Stimulated activated CD8-positive, alpha-beta memory T cell treated with anti-CD3 and anti-CD28 coated beads, Interleukin-7, amount 100 ng/mL, for 4 hours (primary cell): ENCODE measurements at regions not wholly inside any gene's neighbourhood (a gene's known extent, or its start where the extent isn't known, plus 50 kb on each side); places are given as distances from the start of the nearest gene placed in this dataset.

Experiments used
- DNase-seq, 2 donors: peaks; one replicate each; pipeline ENCODE4 v3.0.0-alpha.2; 2020; ENCODE audit warnings: low read depth in 2 of 2

GRCh38 chr1:56189946-56190805, 389.2 kb downstream of the PLPP3 start:
- no peak for DNase-seq

GRCh38 chr1:56189454-56189853, 389.9 kb downstream of the PLPP3 start:
- no peak for DNase-seq

GRCh38 chr1:56188855-56189254, 390.5 kb downstream of the PLPP3 start:
- DNase-seq, result no peak

DNA sequence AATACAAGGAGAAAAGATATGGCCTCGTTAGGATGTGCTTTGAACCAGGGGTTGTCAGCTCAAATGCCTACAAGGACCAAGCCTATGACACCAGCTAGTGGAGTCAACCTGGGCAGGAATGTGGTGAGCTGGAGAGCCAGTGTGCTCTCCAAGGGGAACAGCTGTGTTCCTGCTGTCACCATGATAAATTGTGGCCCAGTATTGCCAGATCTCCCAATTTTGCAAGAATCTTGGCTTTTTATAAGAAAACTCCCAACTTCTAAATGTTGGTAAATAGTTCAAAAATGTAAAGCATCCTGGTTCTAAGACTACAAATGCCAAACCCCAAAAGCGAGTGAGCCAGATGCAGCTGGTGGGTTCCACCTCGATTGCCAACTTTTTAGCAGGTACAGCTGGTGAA, 391.1 kb downstream of the PLPP3 start:
- DNase-seq, result no peak

DNA sequence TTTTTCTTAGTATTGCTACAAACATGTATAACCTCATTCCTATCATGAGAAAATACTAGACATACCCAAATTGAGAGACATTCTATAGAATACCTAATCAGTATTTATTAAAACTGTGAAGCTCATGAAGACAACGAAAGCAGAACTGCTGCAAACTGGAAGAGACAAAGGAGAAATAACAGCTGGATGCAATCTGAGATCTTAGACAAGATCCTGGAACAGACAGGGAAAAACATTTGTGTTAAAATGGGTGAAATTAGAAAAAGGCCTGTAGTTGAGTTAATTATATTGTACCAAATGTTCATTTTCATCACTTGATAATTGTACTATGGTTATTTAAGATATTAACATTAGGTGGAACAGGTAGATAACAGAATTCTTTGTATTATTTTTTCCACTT, 392.0 kb downstream of the PLPP3 start:
- DNase-seq, result no peak

GRCh38 chr1:56185493-56185892, 393.9 kb downstream of the PLPP3 start:
- no peak for DNase-seq

GRCh38 chr1:56183151-56183550, 396.2 kb downstream of the PLPP3 start:
- no peak for DNase-seq

GRCh38 chr1:56180520-56181190, 398.7 kb downstream of the PLPP3 start:
- DNase-seq, result no peak

DNA sequence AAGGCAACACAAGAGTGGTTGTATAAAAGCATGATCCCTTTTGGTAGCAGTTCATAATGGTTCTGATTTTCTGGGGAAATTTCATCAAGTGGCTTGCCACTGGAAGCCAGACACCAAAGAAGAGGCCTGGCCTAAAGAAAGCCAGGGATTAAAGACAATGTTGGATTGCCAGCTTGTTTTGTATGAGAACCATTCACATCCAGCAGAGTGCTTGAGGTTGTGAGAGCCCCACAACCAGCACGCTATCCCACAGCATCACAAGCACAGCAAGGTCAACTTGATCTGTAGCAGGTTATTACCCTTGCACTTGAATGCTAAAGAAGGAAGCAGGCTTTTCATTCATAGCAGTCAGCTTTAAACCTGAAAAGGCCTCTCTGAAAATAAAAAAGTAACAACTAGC, 399.8 kb downstream of the PLPP3 start:
- DNase-seq, result no peak

DNA sequence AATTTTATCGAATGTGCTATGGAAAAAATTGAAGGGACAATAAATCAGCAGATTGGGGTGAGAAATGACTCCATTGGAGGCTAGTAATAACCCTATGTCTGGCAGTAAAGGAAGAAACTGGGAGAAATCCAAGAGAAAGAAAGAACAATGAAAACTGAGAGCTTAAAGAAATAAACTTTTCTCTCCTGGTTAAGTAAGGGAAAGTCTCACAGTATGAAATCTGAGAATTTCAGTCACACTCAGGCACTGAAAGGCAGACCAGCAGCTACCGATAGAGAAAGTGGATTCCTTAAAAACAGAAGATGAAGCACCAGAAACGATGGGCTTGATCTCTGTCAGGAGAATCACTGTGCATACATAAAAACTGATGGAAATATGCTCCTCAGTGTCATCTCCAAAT, 404.2 kb downstream of the PLPP3 start:
- DNase-seq, result no peak

DNA sequence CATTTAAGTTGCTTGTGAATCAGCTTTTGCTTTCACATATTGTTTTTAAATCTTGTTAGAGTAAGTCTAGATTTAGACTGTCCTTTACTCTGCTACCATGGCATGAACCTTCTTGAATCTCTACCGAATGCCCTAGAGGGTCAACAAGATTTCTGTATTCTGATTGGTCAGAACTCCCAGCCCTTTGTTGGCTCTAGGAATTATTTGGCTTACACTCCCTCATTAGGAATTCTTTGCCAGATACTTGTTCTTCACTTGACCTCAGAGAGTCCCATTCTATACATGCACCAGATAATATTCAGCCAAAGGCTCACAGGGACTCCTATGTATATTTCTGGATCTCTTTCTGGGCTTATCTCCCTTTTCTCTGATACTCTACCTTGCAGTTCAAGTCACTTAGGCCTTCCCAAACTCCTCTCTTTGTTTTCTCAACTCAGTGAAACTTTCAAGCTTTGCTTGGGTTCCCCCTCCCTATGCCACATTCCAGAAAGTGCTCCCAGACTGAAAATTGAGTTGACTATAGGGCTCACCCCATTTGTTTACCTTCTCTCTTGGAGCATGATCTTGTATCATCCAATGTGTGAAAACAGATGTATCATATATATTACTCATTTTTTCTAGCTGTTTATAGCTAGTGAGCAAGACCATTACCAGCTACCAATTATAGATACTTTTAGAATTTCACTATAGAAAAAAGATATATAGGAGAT, 405.0 kb downstream of the PLPP3 start:
- no peak for DNase-seq

DNA sequence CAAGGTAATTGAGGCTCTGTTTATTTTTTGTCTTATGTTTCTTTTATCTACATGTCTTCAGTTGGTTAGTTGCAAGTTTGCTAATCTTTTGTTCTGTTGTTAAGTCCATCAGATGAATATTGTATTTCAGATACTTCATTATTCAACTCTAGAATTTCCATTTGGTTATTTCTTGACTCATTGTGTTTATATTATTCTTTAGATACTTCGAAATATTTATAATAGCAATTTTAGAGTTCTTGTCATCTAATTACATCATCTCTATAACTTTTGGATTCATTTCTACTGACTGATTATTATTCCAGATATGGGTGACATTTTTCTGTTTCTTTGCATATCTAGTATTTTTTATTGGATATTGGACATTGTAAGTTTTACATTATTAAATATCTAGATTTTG, 405.6 kb downstream of the PLPP3 start:
- DNase-seq, result no peak

GRCh38 chr1:56171670-56172069, 407.7 kb downstream of the PLPP3 start:
- no peak for DNase-seq

GRCh38 chr1:56170784-56171320, 408.5 kb downstream of the PLPP3 start:
- DNase-seq, result no peak

DNA sequence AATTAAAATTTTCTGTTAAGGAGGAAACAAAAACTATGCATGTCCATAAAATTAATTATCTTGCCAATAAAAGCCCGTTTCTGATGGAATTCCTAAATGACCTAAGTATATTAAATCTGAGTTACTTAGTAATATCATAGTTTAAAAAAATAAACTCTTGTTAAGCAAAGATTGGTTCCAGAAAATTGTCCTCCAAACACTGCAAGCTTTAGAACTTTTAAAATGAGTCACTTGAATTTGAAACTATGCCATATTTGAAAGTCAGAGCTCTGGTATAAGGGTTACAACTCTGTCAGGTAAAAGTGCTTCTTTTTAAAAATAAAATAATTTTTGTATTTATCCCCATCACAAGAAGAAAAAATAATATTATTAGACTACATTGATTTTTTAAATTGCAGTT, 409.5 kb downstream of the PLPP3 start:
- no peak for DNase-seq

DNA sequence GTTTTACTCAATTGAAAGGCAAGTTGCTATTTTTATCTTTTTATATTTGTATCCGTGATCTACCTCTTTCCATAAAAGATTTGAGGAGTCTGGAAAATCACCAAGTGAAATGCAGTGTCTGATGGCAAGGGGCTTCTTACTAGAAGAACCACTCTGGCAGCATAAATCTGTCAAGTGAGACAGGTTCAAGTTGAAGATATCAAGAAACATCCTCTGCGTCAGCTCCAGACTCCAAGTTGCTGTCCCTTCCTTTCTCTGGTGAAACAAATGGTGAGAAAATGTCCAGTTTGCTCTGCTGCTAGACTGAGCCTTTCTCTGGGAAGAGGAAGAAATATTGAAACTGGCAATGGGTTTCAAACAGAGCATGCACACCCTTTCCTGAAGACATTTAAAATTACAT, 411.2 kb downstream of the PLPP3 start:
- DNase-seq, result no peak

DNA sequence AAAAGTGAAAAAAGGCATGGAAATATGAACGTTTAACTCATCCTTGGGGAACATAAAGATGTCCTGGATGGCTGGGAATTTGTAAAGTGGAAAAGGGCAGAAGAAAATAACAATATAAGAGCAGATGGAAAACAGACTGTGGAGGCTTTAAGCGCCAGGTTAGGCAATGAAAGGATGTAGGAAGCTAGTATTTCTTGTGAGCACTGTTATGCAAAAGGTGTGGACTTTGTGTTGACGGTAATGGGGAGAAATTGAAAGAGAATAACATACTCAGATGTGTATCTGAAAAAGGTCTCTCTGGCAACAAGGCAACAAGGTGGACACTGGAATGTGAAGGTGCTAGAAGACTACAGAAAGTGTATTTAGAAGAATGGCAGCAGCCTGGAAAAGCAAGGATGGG, 411.8 kb downstream of the PLPP3 start:
- no peak for DNase-seq

DNA sequence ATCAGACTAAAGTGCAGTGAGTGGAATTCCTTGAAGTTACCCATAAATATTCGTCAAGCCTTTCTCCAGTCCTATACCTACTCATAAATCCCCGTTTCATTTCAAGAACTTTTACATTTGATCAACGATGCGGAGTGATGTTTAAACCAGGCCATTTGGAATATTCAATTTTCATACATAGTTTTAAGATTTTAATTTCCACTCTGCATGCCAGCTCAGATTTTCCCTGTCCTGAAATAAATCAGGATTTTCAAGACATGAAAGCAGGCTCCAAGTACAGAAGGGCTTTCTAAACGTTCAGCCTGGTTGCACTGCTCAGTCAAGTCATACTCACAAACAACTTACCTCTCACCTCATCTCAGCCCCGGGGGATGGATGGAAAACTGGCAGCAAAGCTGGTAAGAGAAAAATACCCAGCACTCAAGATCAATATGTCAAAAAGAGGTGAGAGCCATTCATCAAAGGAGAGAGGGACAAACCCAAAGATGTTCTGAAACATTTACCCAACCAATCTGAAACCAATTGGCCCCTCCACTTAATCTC, 418.5 kb downstream of the PLPP3 start:
- no peak for DNase-seq

DNA sequence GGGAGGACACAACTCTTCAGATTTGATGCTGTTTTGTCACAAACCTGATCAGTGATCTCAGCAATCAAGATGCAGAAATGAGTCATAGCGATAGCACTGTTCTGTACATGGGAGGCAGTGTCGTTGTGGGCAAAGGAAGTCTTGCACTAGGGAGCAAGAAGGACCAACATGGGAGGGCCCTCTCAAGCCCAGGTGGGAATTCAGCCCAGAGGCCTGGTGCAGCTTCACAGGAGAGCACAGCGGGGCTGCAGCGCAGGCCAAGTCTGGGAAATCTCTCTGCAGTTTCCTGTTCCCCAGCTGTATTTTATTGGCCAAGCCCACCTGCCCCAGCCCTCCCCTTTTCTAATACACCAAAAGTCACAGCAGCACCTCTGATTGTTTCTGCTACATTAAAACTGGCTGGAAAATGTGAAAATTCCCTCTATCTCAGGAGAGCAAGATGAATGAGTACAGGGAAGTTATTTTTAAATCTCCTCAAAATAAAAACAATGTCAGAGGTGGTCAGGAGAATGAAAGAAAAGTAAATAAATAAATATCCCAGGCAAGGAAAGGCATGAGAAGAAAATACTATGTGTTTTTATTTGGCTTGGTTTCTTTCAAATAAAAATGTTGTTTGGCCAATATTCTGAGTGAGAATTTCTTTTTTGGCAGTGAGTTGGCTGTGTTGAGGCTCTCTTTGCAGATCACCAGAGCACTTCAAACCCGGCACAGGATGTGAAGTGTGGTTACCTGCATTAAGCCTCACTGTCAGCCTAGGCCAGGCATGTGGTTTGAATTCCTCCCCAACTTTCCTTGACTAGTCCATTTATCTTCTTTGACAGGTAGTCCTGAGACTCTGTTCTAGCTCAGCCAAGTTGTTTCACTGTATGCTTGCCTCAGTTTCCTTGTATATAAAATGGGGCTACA, 422.1 kb downstream of the PLPP3 start:
- no peak for DNase-seq

GRCh38 chr1:56153276-56153675, 426.1 kb downstream of the PLPP3 start:
- no peak for DNase-seq

- no peak for DNase-seq
Measured at GRCh38 chr1:56152635-56153034, 426.7 kb downstream of the PLPP3 start.
